Transverse colon (tissue), 4 donors: ENCODE measurements at regions not wholly inside any gene's neighbourhood (a gene's known extent, or its start where the extent isn't known, plus 50 kb on each side); places are given as distances from the start of the nearest gene placed in this dataset.

Experiments
- CTCF ChIP-seq, 5 experiments: fragments of 200-600 bp in 3 of 5; fragments of 450-650 bp in 2 of 5; sonication (generic) in 3 of 5; IDR thresholded peaks; 1 replicate in 2 of 5; 2 replicates in 3 of 5; pipeline ENCODE4 v1.5.1; 2016 to 2017; ENCODE audit warnings: antibody characterized with exemption in 5 of 5, inconsistent platforms in 3 of 5, mild to moderate bottlenecking in 2 of 5, moderate library complexity in 1 of 5
- EP300 ChIP-seq: sonication (generic); formaldehyde crosslinking; IDR thresholded peaks from one replicate; pipeline ENCODE4 v1.6.1; 2017; ENCODE audit warnings: antibody characterized with exemption, low read depth
- POLR2AphosphoS5 ChIP-seq, 3 donors: sonication (generic); formaldehyde crosslinking; IDR thresholded peaks; one replicate each; pipeline ENCODE4 v1.6.1; 2016; ENCODE audit warnings: antibody characterized with exemption in 3 of 3

- TF ChIP-seq CTCF (IDR thresholded peaks at IDR 0.05), result no peak
- TF ChIP-seq POLR2AphosphoS5 (IDR thresholded peaks at IDR 0.05), result no peak
- TF ChIP-seq EP300, result no peak
Observed at GRCh38 chr1:106793651-106794050, 262.8 kb upstream of the PRMT6 start.
